Lung (tissue), 11 donors: ENCODE measurements at regions not wholly inside any gene's neighbourhood (a gene's known extent, or its start where the extent isn't known, plus 50 kb on each side); places are given as distances from the start of the nearest gene placed in this dataset.

ENCODE experiments used
- ATAC-seq: fragments of 200-7000 bp; cut with Tn5 transposase; one replicate; pipeline ENCODE4 v1.9.1; 2020; ENCODE audit warnings: moderate number of reproducible peaks; ENCODE audit not compliant: insufficient read depth, low FRiP score
- DNase-seq, 3 donors: peaks; one replicate each; pipeline ENCODE4 v3.0.0-alpha.2; 2013 to 2017
- H3K27ac ChIP-seq, 2 donors: one replicate each; pipeline ENCODE4 v1.5.1; 2013; ENCODE audit warnings: mild to moderate bottlenecking in 2 of 2, moderate library complexity in 2 of 2, control low read depth in 1 of 2, inconsistent platforms in 1 of 2, low read depth in 1 of 2, low read length in 1 of 2
- H3K27me3 ChIP-seq, 3 donors: one replicate each; pipeline ENCODE4 v1.5.1; 2013; ENCODE audit warnings: low read length in 2 of 3; ENCODE audit not compliant: control insufficient read depth in 3 of 3, insufficient read depth in 3 of 3
- H3K36me3 ChIP-seq, 4 donors: one replicate each; pipeline ENCODE4 v1.5.1; 2013; ENCODE audit warnings: low read length in 4 of 4, mild to moderate bottlenecking in 1 of 4, moderate library complexity in 1 of 4; ENCODE audit not compliant: control insufficient read depth in 4 of 4, insufficient read depth in 4 of 4
- H3K4me1 ChIP-seq, 5 donors: one replicate each; pipeline ENCODE4 v1.5.1; 2013; ENCODE audit warnings: low read length in 5 of 5, mild to moderate bottlenecking in 2 of 5, moderate library complexity in 1 of 5; ENCODE audit not compliant: control insufficient read depth in 5 of 5, insufficient read depth in 5 of 5
- H3K4me3 ChIP-seq: one replicate; pipeline ENCODE4 v1.5.1; 2013; ENCODE audit warnings: mild to moderate bottlenecking, control low read depth, moderate library complexity
- H3K9ac ChIP-seq, 2 donors: one replicate each; pipeline ENCODE4 v1.5.1; 2013; ENCODE audit warnings: low read length in 2 of 2, control low read depth in 1 of 2; ENCODE audit not compliant: insufficient read depth in 1 of 2
- H3K9me3 ChIP-seq, 4 donors: one replicate each; pipeline ENCODE4 v1.5.1; 2013; ENCODE audit warnings: low read length in 3 of 4, mild to moderate bottlenecking in 1 of 4, moderate library complexity in 1 of 4; ENCODE audit not compliant: control insufficient read depth in 4 of 4, insufficient read depth in 3 of 4
- CTCF ChIP-seq: IDR thresholded peaks from 2 replicates; pipeline ENCODE4 v1.5.1; 2012; ENCODE audit warnings: mild to moderate bottlenecking; ENCODE audit errors: control extremely low read depth, extremely low read depth
- WGBS, 2 donors: extraction: QIAGEN DNeasy Blood & Tissue Kit; methylation state at CpG; one replicate each; pipeline ENCODE4 v1.1.7; 2013; 5-methylcytosine and 5-hydroxymethylcytosine counted together
- donor health status: control.
- donor health status: control.
- donor health status: Bipolar disorder and iron deficiency.
- donor health status: healthy.
- donor health status: DM: yes; HTN: yes; CAD: no.

- ATAC-seq (no peak), DNase-seq (no peak)
- TF ChIP-seq CTCF: no peak
- no peak overlapping the region for H3K4me3 ChIP-seq
- H3K9ac ChIP-seq: no peak overlapping the region
- WGBS, 2 donors: 91 to 95% methylated on average over 1 of the region's 1 CpG
- H3K27me3 ChIP-seq: no peaks in the 10 kb centered on the region
- H3K27ac ChIP-seq: no peak overlapping the region
- no peaks in the 10 kb centered on the region for H3K9me3 ChIP-seq
- H3K36me3 ChIP-seq: no peaks in the 10 kb centered on the region
- H3K4me1 ChIP-seq: peaks cover 0 to 7% (median 3%) of the 10 kb centered on the region in 5 donors
These were observed 390.3 kb upstream of the CELF2 start for GRCh38 chr10:10627414-10627813.

GRCh38 chr10:10629512-10629911 is 388.2 kb upstream of the CELF2 start:
- no peak for TF ChIP-seq CTCF
- 58 to 73% methylated on average over 3 of the region's 3 CpGs for WGBS, 2 donors
- H3K9me3 ChIP-seq: peaks cover 0 to 5% (median 0%) of the 10 kb centered on the region in 4 donors
- H3K27ac ChIP-seq: no peak overlapping the region
- no peaks in the 10 kb centered on the region for H3K27me3 ChIP-seq
- DNase-seq: no peak
- no peak for ATAC-seq
- peaks cover 0 to 7% (median 0%) of the 10 kb centered on the region in 5 donors for H3K4me1 ChIP-seq
- H3K36me3 ChIP-seq: no peaks in the 10 kb centered on the region
- no peak overlapping the region for H3K4me3 ChIP-seq
- H3K9ac ChIP-seq: no peak overlapping the region

- TF ChIP-seq CTCF: no peak
- Histone ChIP-seq H3K9ac (no peak overlapping the region), H3K9me3 (peaks cover 0 to 5% (median 0%) of the 10 kb centered on the region in 4 donors), H3K27me3 (no peaks in the 10 kb centered on the region), H3K4me3 (no peak overlapping the region), H3K36me3 (no peaks in the 10 kb centered on the region), H3K27ac (no peak overlapping the region), H3K4me1 (peaks cover 0 to 4% (median 0%) of the 10 kb centered on the region in 5 donors)
- WGBS, 2 donors: 61 to 71% methylated on average over 3 of the region's 3 CpGs
- DNase-seq (no peak), ATAC-seq (no peak)
These were observed 387.4 kb upstream of the CELF2 start for GRCh38 chr10:10630281-10630680.

GRCh38 chr10:10630782-10631181 is 386.9 kb upstream of the CELF2 start:
- Histone ChIP-seq H3K27ac (no peak overlapping the region), H3K36me3 (no peaks in the 10 kb centered on the region), H3K27me3 (no peaks in the 10 kb centered on the region), H3K4me1 (peaks cover 0 to 4% (median 0%) of the 10 kb centered on the region in 5 donors), H3K9ac (no peak overlapping the region), H3K9me3 (peaks cover 0 to 5% (median 0%) of the 10 kb centered on the region in 4 donors), H3K4me3 (no peak overlapping the region)
- no peak for DNase-seq
- 91 to 95% methylated on average over 4 of the region's 4 CpGs for WGBS, 2 donors
- no peak for TF ChIP-seq CTCF
- ATAC-seq: no peak
